Neutrophil (primary cell): ENCODE measurements at regions not wholly inside any gene's neighbourhood (a gene's known extent, or its start where the extent isn't known, plus 50 kb on each side); places are given as distances from the start of the nearest gene placed in this dataset.

Source experiments
- H3K27ac ChIP-seq: fragments of 200-600 bp; sonication (generic); 2 replicates; pipeline ENCODE4 v1.5.1; 2016; ENCODE audit warnings: mild to moderate bottlenecking, moderate library complexity
- H3K27me3 ChIP-seq: fragments of 200-600 bp; sonication (generic); 2 replicates; pipeline ENCODE4 v1.6.0; 2016; ENCODE audit warnings: mild to moderate bottlenecking
- H3K36me3 ChIP-seq: fragments of 200-600 bp; sonication (generic); 2 replicates; pipeline ENCODE4 v1.5.1; 2017
- H3K4me1 ChIP-seq, 2 experiments: fragments of 200-600 bp in 1 of 2; sonication (generic) in 1 of 2; 1 replicate in 1 of 2; 2 replicates in 1 of 2; pipeline versions ENCODE4 v1.5.1 to v1.6.1; 2013 to 2016; ENCODE audit warnings: low read depth in 1 of 2, low read length in 1 of 2, mild to moderate bottlenecking in 1 of 2, moderate library complexity in 1 of 2; ENCODE audit not compliant: control insufficient read depth in 1 of 2, insufficient read depth in 1 of 2
- H3K4me3 ChIP-seq, 2 experiments: fragments of 200-600 bp in 1 of 2; sonication (generic) in 1 of 2; 1 replicate in 1 of 2; 2 replicates in 1 of 2; pipeline ENCODE4 v1.5.1; 2013 to 2016; ENCODE audit warnings: low read depth in 1 of 2, low read length in 1 of 2, mild to moderate bottlenecking in 1 of 2, moderate library complexity in 1 of 2
- H3K9me3 ChIP-seq: fragments of 200-600 bp; sonication (generic); 2 replicates; pipeline ENCODE4 v1.5.1; 2016
- CTCF ChIP-seq: fragments of 200-600 bp; sonication (generic); IDR thresholded peaks from 2 replicates; pipeline ENCODE4 v1.5.1; 2016; ENCODE audit warnings: antibody characterized with exemption

GRCh38 chr10:131727560-131727959, 173.2 kb upstream of the PPP2R2D start:
- no peaks in the 10 kb centered on the region for H3K4me1 ChIP-seq
- no peaks in the 10 kb centered on the region for H3K36me3 ChIP-seq
- TF ChIP-seq CTCF = no peak
- peaks cover 14% of the 10 kb centered on the region for H3K27me3 ChIP-seq
- no peak overlapping the region for H3K27ac ChIP-seq
- no peaks in the 10 kb centered on the region for H3K9me3 ChIP-seq
- no peak overlapping the region for H3K4me3 ChIP-seq

- no peaks in the 10 kb centered on the region for H3K4me1 ChIP-seq
- no peak for TF ChIP-seq CTCF
- no peaks in the 10 kb centered on the region for H3K36me3 ChIP-seq
- H3K27me3 ChIP-seq = peaks cover 14% of the 10 kb centered on the region
- no peak overlapping the region for H3K27ac ChIP-seq
- no peak overlapping the region for H3K4me3 ChIP-seq
- no peaks in the 10 kb centered on the region for H3K9me3 ChIP-seq
Observed at GRCh38 chr10:131728286-131729228, 172.3 kb upstream of the PPP2R2D start.

GRCh38 chr10:131729361-131729760, 171.4 kb upstream of the PPP2R2D start:
- H3K4me1 ChIP-seq = no peaks in the 10 kb centered on the region
- TF ChIP-seq CTCF = no peak
- H3K4me3 ChIP-seq = no peak overlapping the region
- H3K36me3 ChIP-seq = no peaks in the 10 kb centered on the region
- H3K27ac ChIP-seq = no peak overlapping the region
- H3K9me3 ChIP-seq = no peaks in the 10 kb centered on the region
- H3K27me3 ChIP-seq = peaks cover 14% of the 10 kb centered on the region

GRCh38 chr10:131729938-131730660, 170.7 kb upstream of the PPP2R2D start:
- TF ChIP-seq CTCF = no peak
- no peaks in the 10 kb centered on the region for H3K36me3 ChIP-seq
- no peaks in the 10 kb centered on the region for H3K9me3 ChIP-seq
- no peaks in the 10 kb centered on the region for H3K4me1 ChIP-seq
- H3K27ac ChIP-seq = no peak overlapping the region
- peaks cover 14% of the 10 kb centered on the region for H3K27me3 ChIP-seq
- no peak overlapping the region for H3K4me3 ChIP-seq

- no peak overlapping the region for H3K27ac ChIP-seq
- no peaks in the 10 kb centered on the region for H3K36me3 ChIP-seq
- H3K4me3 ChIP-seq = no peak overlapping the region
- no peaks in the 10 kb centered on the region for H3K9me3 ChIP-seq
- TF ChIP-seq CTCF = no peak
- H3K27me3 ChIP-seq = peaks cover 12% of the 10 kb centered on the region
- no peaks in the 10 kb centered on the region for H3K4me1 ChIP-seq
Observed at GRCh38 chr10:131730771-131731497, 169.9 kb upstream of the PPP2R2D start.
